ENCODE measurements at regions not wholly inside any gene's neighbourhood (a gene's known extent, or its start where the extent isn't known, plus 50 kb on each side); places are given as distances from the start of the nearest gene placed in this dataset.

DNA sequence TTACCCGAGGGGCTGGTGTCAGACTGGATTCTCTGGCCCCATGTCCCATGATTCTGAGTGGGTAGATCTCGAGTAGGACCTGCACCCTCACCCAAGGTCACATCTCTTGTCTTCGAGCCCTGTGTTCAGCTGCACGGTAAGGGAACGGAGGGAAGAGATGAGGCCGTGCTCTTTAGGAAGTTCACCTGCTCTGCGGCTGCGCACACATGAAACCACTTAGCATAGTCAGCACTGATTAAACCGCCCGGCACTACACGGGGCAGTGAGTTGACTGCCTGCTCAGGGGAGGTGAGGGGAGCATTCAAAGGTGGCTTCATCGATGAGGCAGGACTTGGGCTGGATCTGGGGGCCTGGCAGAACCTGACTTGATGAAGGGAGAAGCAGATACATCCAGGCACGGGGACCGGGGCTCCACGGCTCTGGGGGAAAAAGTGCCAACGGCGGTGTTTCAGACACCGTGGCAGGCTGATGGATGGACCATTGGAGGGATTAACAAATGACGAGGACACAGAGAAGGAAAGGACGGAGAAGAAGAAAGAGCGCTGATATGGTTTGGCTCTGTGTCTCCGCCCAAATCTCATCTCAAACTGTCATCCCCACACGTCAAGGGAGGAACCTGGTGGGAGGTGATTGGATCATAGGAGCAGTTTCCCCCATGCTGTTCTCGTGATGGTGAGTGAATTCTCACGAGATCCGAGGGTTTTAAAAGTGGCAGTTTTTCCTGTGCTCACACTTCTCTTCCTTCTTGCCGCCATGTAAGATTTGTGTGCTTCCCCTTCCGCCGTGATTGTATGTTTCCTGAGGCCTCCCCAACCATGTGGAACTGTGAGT is 248.6 kb downstream of the CYP26B1 start:
- no peak for TF ChIP-seq CTCF (IDR thresholded peaks at IDR 0.05)
- no peak for TF ChIP-seq ZFX (IDR thresholded peaks at IDR 0.05; ENCODE audit: borderline replicate concordance)

GRCh38 chr2:71898375-71898774 is 249.3 kb downstream of the CYP26B1 start:
- no peak overlapping the region for H3K27ac ChIP-seq
- TF ChIP-seq ZFX (IDR thresholded peaks at IDR 0.05; ENCODE audit: borderline replicate concordance): no peak
- TF ChIP-seq CTCF (IDR thresholded peaks at IDR 0.05): no peak

More for the DNA sequence above, 248.6 kb downstream of the CYP26B1 start:
- H3K27ac ChIP-seq: no peak overlapping the region

DNA sequence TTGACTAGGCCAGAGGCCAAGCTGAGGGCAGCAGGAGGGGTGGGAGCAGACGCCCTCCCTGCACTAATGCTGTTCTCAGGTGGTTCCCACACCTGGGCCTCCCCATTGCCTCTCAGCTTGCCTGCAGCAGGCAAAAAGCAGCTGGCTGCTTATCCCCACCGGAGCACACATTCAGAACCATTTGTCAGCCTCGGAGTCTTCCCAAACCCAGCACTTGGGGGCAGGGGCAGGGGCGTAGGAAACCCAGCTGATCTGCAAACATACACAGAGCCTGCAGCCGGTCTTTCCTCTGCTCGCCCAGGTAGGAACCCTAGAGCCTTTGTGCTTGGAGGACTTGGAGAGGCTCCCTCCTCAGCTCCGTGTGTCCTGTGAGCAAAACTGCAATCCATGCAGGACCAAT is 249.8 kb downstream of the CYP26B1 start:
- TF ChIP-seq ZFX (IDR thresholded peaks at IDR 0.05; ENCODE audit: borderline replicate concordance): no peak
- TF ChIP-seq CTCF (IDR thresholded peaks at IDR 0.05): no peak
- no peak overlapping the region for H3K27ac ChIP-seq

DNA sequence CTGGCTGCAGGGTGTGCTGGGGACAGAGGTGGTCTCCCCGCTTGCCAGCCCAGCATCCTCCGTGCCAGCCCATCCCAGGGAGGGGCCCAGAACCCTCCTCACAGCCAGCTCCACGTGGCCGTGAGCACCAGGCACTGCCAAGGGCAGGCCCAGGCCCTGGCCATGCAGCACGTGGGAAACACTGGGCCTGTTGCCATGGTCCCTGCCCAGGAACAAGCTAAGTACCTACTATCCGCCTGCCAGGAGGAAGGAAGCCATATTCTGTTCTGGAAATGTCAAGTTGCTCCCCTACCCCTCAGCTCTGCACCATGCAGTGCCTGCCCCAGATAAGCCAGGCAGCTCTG is 250.6 kb downstream of the CYP26B1 start:
- no peak overlapping the region for H3K27ac ChIP-seq
- TF ChIP-seq CTCF (IDR thresholded peaks at IDR 0.05): no peak
- no peak for TF ChIP-seq ZFX (IDR thresholded peaks at IDR 0.05; ENCODE audit: borderline replicate concordance)

GRCh38 chr2:71896385-71897136 is 251.1 kb downstream of the CYP26B1 start:
- no peak overlapping the region for H3K27ac ChIP-seq
- no peak for TF ChIP-seq ZFX (IDR thresholded peaks at IDR 0.05; ENCODE audit: borderline replicate concordance)

DNA sequence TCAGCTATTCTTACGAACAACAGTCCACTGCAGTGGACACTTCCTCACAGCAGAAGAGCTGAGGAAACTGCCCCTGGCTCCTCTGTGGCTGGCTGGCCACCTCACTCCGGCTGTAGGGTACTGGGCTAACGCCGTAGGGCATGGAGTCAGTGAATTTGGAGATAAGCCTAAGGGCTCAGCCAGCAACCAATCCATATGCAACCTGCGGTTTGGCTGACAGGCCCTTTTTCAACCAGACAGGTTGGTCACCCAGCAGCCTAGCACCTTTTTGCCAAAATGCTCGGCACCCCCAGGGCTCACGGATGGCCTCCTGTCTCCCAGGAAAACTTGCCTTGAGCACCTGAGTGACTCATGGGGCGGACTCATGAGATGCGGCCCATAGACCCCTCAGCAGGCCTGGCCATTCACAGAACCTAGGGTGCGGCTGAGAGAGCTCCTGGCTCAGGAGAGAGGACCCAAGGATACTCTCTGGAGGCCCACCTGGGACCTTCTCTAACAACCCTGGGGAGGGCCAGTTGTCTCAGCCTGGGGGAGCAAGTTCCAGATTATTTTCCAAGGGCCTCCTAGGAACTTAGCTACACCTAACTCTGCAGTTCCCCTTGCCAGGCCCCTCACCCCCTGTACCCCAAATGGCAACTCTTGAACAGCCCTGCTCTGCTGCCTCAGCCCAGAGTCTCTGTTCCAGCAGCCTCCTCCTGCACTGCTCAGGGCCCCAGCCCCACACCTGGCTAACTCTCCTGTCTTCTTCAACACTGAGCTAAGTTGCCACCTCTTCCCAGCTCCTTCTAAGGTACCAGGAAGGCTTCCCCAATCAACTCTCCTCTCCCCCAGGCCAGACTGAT is 252.1 kb downstream of the CYP26B1 start:
- H3K27ac ChIP-seq: no peak overlapping the region

More for the DNA sequence above, 252.1 kb downstream of the CYP26B1 start:
- TF ChIP-seq CTCF (IDR thresholded peaks at IDR 0.05) (no peak), ZFX (IDR thresholded peaks at IDR 0.05; ENCODE audit: borderline replicate concordance) (no peak)
